ENCODE measurements at regions not wholly inside any gene's neighbourhood (a gene's known extent, or its start where the extent isn't known, plus 50 kb on each side); places are given as distances from the start of the nearest gene placed in this dataset.
"Not testable (repeated sequence)": the region's sequence is repeated elsewhere in the genome, so short reads cannot be mapped to it uniquely, and the experiment has no call there.

GRCh38 chr5:133863857-133864585 is 104.4 kb downstream of the C5orf15 start:
- Histone ChIP-seq H3K27ac (no peak overlapping the region), H3K36me3 (replicated peaks) (no peaks in the 10 kb centered on the region), H3K4me3 (ENCODE audit: low read depth, low read length) (no peak overlapping the region), H3K27me3 (replicated peaks) (no peaks in the 10 kb centered on the region)
- TF ChIP-seq CTCF (IDR thresholded peaks at IDR 0.05; ENCODE audit: low read depth, low read length, missing control alignments) = no peak
- in situ Hi-C loops (cut with HindIII; ENCODE audit: low pct_ligation_motif_present, low sequenced_read_pairs) = no loop called here
- DNase-seq = no peak

- no peak for DNase-seq
- Histone ChIP-seq H3K27me3 (replicated peaks) (no peaks in the 10 kb centered on the region), H3K27ac (no peak overlapping the region), H3K4me3 (ENCODE audit: low read depth, low read length) (no peak overlapping the region), H3K36me3 (replicated peaks) (no peaks in the 10 kb centered on the region)
- in situ Hi-C loops (cut with HindIII; ENCODE audit: low pct_ligation_motif_present, low sequenced_read_pairs) = no loop called here
- no peak for TF ChIP-seq CTCF (IDR thresholded peaks at IDR 0.05; ENCODE audit: low read depth, low read length, missing control alignments)
Measured at GRCh38 chr5:133861161-133861737, 107.2 kb downstream of the C5orf15 start.

DNA sequence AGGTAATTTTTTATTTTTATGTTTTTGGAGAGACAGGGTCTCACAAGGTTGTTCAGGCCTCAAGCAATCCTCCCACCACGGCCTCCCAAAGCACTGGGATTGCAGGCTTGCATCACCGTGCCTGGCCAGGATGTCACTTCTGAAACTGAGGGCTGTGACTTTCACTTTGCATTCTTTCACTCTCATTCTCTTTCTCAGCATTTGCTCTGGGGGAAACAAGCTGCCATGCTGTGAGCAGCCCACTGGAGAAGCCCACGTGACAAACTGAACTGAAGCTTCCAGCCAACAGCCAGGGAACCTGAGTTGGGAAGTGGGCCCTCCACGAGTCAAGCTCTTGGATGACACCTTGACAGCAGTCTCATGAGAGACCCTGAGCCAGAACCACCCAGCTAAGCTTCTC is 109.4 kb downstream of the C5orf15 start:
- no peak overlapping the region for H3K4me3 ChIP-seq (ENCODE audit: low read depth, low read length)
- H3K27ac ChIP-seq = no peak overlapping the region
- no peak for TF ChIP-seq CTCF (IDR thresholded peaks at IDR 0.05; ENCODE audit: low read depth, low read length, missing control alignments)
- in situ Hi-C loops (cut with HindIII; ENCODE audit: low pct_ligation_motif_present, low sequenced_read_pairs) = no loop called here
- H3K36me3 ChIP-seq (replicated peaks) = no peaks in the 10 kb centered on the region
- DNase-seq = no peak
- no peaks in the 10 kb centered on the region for H3K27me3 ChIP-seq (replicated peaks)

DNA sequence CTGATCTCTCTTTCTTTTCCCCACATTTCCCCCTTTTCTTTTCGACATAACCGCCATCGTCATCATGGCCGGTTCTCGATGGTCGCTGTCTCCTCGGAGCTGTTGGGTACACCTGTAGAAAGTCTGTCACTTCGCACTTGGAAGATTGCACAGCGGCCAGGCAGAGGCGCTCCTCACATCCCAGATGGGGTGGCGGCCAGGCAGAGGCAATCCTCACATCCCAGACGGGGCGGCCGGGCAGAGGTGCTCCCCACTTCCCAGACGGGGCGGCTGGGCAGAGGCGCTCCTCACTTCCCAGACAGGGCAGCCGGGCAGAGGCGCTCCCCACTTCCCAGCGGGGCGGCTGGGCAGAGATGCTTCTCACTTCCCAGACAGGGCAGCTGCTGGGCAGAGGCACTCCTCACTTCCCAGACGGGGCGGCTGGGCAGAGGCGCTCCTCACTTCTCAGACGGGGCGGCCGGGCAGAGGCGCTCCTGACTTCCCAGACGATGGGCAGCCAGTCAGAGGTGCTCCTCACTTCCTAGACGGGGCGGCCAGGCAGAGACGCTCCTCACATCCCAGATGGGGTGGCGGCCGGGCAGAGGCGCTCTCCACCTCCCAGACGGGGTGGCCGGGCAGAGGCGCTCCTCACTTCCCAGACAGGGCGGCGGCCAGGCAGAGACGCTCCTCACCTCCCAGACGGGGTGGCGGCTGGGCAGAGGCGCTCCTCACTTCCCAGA is 110.7 kb downstream of the C5orf15 start:
- H3K27me3 ChIP-seq (replicated peaks); H3K27ac ChIP-seq; DNase-seq; H3K4me3 ChIP-seq (ENCODE audit: low read depth, low read length); in situ Hi-C loops (cut with HindIII; ENCODE audit: low pct_ligation_motif_present, low sequenced_read_pairs); H3K36me3 ChIP-seq (replicated peaks): not testable (repeated sequence)

- Histone ChIP-seq H3K27me3 (replicated peaks) (no peaks in the 10 kb centered on the region), H3K36me3 (replicated peaks) (no peaks in the 10 kb centered on the region), H3K27ac (no peak overlapping the region), H3K4me3 (ENCODE audit: low read depth, low read length) (no peak overlapping the region)
- in situ Hi-C loops (cut with HindIII; ENCODE audit: low pct_ligation_motif_present, low sequenced_read_pairs) = no loop called here
- no peak for TF ChIP-seq CTCF (IDR thresholded peaks at IDR 0.05; ENCODE audit: low read depth, low read length, missing control alignments)
- DNase-seq = no peak
Measured at GRCh38 chr5:133854554-133854953, 113.9 kb downstream of the C5orf15 start.

DNA sequence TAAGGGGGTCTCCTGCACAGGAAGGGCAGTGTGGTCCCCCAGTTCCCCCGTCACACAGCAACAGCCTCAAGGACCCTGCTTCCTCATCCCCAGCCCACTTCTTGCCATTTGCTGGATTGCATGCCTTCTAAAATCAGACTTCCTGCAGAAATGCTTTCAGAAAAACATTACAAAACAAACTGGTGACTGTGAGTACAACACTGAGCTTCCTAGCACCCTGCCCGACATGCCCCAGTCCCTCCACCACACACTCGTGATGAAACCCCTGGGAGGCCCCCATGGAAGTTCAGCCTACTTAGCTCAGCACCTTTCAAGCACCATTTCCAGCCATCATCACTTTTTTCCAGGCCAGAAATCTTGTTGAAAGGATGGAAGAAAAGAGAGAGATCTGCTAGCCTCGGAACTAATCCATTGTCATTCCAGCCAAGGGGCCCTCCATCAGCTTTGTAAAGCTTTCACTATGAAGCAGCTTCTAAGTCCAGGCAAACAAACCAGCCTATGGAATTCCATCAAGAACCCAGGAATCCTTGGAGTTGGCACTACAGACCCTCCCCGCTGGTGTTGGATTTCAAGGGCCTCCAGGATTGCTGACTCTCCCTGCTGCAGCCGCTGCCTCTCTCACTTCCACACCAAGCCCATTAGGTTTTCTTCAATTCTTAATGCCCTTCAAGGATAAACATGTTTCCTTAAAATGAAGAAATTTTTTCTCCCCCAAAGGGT is 114.6 kb downstream of the C5orf15 start:
- Histone ChIP-seq H3K27me3 (replicated peaks) (no peaks in the 10 kb centered on the region), H3K36me3 (replicated peaks) (no peaks in the 10 kb centered on the region), H3K4me3 (ENCODE audit: low read depth, low read length) (no peak overlapping the region), H3K27ac (no peak overlapping the region)
- in situ Hi-C loops (cut with HindIII; ENCODE audit: low pct_ligation_motif_present, low sequenced_read_pairs) = no loop called here
- DNase-seq = no peak
- TF ChIP-seq CTCF (IDR thresholded peaks at IDR 0.05; ENCODE audit: low read depth, low read length, missing control alignments) = no peak
